Neural cell (in vitro differentiated cells): ENCODE measurements at regions not wholly inside any gene's neighbourhood (a gene's known extent, or its start where the extent isn't known, plus 50 kb on each side); places are given as distances from the start of the nearest gene placed in this dataset.

Experiments
- EZH2 ChIP-seq: fragments of 200-600, 300-800 bp; shearing (Covaris generic), sonication (generic); IDR thresholded peaks from 2 replicates; pipeline ENCODE4 v1.6.1; 2014; ENCODE audit warnings: antibody characterized with exemption, low read length, borderline replicate concordance, mild to moderate bottlenecking; ENCODE audit not compliant: insufficient read depth, poor library complexity, severe bottlenecking
- POLR2AphosphoS5 ChIP-seq: IDR thresholded peaks from 2 replicates; pipeline ENCODE4 v1.6.1; 2012
- RAD21 ChIP-seq: fragments of 450-650 bp; conservative IDR thresholded peaks from 2 replicates; pipeline ENCODE4 v1.6.1; 2014; ENCODE audit warnings: antibody characterized with exemption, mild to moderate bottlenecking, moderate library complexity
- SMC3 ChIP-seq: fragments of 450-650 bp; conservative IDR thresholded peaks from 2 replicates; pipeline ENCODE4 v1.6.1; 2014; ENCODE audit warnings: antibody characterized with exemption, mild to moderate bottlenecking, moderate library complexity; ENCODE audit not compliant: poor library complexity
- TAF1 ChIP-seq: IDR thresholded peaks from 2 replicates; pipeline ENCODE4 v1.6.1; 2012; ENCODE audit warnings: low read depth
- TF ChIP-seq, protein P1 (sequence below): fragments of 450-650 bp; IDR thresholded peaks from 2 replicates; pipeline ENCODE4 v1.5.1; 2014; ENCODE audit warnings: antibody characterized with exemption, mild to moderate bottlenecking, moderate library complexity; ENCODE audit not compliant: poor library complexity, severe bottlenecking

- no peak for TF ChIP-seq EZH2
- no peak for TF ChIP-seq TAF1
- TF ChIP-seq, protein P1, sequence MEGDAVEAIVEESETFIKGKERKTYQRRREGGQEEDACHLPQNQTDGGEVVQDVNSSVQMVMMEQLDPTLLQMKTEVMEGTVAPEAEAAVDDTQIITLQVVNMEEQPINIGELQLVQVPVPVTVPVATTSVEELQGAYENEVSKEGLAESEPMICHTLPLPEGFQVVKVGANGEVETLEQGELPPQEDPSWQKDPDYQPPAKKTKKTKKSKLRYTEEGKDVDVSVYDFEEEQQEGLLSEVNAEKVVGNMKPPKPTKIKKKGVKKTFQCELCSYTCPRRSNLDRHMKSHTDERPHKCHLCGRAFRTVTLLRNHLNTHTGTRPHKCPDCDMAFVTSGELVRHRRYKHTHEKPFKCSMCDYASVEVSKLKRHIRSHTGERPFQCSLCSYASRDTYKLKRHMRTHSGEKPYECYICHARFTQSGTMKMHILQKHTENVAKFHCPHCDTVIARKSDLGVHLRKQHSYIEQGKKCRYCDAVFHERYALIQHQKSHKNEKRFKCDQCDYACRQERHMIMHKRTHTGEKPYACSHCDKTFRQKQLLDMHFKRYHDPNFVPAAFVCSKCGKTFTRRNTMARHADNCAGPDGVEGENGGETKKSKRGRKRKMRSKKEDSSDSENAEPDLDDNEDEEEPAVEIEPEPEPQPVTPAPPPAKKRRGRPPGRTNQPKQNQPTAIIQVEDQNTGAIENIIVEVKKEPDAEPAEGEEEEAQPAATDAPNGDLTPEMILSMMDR = no peak
- TF ChIP-seq RAD21 = no peak
- TF ChIP-seq SMC3 = no peak
- TF ChIP-seq POLR2AphosphoS5 = no peak
Observed at GRCh38 chr12:82216475-82216874, 141.7 kb downstream of the CCDC59 start.
